HG03095 (cell line): ENCODE measurements at regions not wholly inside any gene's neighbourhood (a gene's known extent, or its start where the extent isn't known, plus 50 kb on each side); places are given as distances from the start of the nearest gene placed in this dataset.
"Not testable (repeated sequence)": the region's sequence is repeated elsewhere in the genome, so short reads cannot be mapped to it uniquely, and the experiment has no call there.

Source experiments
- ATAC-seq: cut with Tn5 transposase; IDR thresholded peaks from one replicate; pipeline ENCODE4 v1.9.1; 2021; ENCODE audit warnings: moderate library complexity; ENCODE audit not compliant: unreplicated experiment

DNA sequence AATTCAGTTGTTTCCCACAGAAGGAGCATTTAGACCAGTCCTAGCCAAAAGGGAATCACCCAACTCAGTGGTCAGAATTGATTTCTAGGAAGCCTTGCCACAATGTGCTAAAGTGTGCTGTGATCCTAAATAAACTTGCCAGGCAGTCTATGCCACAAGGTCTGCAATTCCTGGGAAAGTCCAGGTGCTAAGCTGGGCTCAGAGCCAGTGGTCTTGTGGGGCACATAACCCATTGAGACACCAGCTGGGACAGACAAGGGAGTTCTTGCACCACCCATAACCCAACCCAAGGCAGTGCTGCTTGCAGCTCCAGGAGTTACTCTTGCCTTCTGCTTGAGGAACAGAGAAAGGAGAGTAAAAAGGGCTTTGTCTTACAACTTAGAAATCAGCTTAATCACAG, 489.5 kb upstream of the SPRY2 start:
- ATAC-seq: no peak

DNA sequence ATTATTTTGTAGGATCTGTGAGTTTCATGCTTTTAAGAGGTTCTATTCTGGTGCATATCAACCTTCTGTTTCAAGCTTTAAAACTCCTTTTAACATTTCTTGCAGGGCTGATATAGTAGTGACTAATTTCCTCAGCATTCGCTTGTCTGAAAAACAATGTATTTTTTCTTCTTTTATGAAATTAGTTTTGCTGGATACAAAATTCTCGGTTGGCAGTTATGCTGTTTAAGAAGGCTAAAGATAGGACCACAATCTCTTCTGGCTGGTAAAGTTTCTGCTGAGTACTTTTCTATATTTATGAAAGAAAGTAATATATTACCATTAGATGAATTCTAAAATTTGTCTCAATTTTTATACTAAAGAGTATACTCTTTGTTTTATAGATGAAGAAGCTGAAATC, 487.8 kb upstream of the SPRY2 start:
- ATAC-seq: no peak

DNA sequence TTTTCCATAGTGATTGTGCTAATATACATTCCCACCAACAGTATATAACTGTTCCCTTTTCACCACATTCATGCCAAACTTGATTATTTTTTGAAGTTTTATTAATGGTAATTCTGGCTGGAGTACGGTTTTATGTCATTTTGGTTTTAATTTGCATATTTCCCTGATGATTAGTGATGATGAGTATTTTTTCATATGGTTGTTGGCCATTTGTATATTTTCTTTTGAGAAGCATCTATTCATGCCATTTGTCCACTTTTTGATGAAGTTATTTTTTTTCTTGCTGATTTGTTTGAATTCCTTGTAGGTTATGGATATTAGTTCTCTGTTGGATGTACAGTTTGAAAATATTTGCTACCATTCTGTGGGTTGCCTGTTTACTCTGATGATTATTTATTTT, 484.4 kb upstream of the SPRY2 start:
- ATAC-seq: no peak

DNA sequence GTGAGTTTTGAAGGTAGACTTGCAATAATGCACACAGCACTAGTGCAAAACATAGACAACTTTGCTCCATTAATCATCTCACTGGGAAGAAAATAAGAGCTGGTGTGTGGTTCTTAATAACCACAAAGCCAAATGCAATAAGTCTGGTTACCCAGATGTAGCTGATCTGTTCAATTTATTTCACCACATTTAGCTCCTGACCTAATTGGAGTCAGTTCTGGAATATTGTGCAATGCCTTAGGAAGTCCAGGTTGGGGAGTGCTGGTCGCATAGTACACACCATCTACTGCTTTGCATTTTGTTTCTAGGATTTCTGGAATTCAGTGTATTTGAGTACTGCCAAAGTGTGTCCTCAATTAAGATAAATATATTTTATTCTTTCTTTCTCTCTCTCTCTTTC, 483.3 kb upstream of the SPRY2 start:
- no peak for ATAC-seq

DNA sequence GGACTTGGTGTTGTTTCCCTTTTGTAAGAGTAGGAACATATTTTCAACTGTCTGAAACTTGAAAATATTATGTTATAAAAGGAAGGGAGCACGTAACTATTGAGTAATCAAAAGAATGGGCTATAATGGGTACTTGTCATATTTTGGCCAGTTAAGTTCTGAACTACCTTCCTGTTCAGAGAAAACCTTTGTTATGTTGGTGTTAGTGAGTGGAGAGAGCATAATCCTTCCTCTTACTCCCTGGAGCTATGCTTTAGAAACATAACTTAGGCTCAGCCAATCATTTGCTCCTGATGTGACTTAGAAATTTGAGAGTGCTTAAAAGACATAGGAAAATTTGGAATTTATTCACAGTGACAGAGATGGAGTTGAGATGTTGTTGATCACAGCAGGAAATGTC, 482.5 kb upstream of the SPRY2 start:
- ATAC-seq: no peak

DNA sequence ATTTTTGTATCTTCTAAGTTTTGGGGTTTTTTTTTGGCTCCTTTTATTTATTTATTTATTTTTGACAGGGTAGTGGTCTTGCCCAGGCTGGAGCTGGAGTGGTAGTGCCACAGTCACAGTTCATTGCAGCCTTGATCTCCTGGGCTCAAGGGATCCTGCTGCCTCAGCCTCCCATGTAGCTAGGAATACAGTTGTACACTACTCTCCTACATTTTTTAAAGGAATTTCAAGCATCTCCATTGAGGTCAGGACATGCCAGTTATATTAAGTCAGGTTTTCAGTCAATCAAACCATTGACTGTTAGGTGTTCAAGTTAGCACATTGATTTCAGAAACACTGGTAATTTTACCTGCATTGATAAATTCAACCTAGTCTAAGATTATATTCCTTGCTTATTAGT, 480.5 kb upstream of the SPRY2 start:
- ATAC-seq: no peak

DNA sequence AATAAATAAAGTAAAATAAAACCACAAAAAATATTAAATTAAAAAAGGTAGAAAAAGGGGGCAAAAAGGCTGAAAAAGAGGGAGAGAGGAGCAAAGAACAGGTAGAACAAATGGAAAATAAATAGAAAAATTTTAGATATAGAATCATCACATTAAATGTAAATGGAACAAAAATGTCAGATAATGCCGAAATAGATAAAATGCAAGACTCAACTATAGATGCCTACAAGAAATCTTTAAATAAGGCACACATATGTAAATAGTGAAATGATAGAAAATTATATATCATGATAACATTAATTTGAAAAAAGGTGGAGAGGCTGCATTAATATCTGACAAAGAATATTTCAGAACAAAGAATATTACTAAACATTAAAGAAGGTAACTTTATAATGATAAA, 477.1 kb upstream of the SPRY2 start:
- ATAC-seq: no peak

DNA sequence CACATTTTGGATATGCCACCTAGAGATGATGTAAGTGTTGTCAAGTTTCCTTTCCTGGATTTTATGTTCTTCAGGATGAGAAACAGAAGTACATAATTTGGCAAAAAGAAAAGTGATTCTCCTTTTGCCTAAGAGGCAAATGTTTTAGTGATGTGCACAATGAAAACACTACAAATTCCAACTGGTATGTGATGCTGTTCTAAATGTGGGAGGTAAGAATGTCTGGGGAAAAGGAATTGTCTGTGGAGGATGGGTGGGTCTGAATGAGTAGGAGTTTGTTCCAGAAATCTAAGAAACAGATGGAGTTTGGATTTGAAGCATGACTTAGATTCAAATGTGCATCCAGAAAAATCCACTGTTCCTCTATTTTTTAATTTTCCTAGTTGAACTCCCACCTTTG, 473.6 kb upstream of the SPRY2 start:
- no peak for ATAC-seq

DNA sequence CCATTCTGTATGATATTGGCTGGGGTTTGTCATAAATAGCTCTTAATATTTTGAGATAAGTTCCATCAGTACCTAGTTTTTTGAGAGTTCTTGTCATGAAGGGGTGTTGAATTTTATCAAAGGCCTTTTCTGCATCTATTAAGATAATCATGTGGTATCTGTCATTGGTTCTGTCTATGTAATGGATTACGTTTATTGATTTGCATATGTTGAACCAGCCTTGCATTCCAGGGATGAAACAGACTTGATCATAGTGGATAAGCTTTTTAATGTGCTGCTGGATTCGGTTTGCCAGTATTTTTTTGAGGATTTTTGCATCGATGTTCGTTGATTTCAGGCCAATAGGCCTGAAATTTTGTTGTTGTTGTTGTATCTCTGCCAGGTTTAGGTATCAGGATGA, 469.4 kb upstream of the SPRY2 start:
- not testable (repeated sequence) for ATAC-seq

DNA sequence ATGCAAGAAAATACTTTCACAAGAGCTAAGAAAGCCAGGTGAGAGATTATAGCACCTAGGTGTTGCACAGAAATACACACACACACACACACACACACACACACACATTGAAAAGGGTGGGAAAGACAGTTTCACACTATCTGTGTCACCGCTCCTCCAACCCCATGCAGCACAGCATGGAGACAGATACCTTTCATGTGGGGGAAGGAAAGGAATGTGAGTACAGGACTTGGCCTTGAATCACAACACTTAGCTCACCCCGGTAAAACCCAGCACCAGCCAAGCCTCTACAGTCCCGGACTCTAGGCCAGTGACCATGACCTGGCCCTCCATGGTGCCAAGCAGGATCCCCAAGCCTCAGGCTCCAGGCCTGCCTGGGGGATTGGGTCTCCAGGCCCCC, 462.0 kb upstream of the SPRY2 start:
- no peak for ATAC-seq

DNA sequence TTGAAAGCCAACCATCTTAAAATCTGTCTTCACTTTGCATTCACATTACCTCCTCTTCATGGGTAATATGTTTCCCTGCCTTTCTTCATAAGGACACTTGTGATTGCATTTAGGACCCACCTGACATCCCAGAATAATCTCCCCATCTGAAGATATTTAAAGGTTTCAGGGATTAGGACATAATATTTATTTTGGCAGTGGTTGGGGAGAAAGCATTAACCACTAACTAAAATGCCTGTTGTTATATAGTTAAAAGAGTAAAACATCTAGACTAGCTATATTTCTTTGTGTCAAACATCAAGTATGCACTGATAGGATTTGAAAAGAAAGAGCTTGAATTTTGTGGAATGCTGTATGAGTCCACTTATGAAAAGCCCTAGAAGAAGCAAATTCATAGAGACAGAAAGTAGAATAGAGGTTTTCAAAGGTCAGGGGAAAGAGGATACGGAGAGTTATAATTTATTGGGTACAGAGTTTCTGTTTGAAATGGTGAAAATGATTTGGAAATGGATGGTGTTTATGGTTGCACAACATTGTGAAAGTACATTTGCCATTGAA, 457.7 kb upstream of the SPRY2 start:
- no peak for ATAC-seq

DNA sequence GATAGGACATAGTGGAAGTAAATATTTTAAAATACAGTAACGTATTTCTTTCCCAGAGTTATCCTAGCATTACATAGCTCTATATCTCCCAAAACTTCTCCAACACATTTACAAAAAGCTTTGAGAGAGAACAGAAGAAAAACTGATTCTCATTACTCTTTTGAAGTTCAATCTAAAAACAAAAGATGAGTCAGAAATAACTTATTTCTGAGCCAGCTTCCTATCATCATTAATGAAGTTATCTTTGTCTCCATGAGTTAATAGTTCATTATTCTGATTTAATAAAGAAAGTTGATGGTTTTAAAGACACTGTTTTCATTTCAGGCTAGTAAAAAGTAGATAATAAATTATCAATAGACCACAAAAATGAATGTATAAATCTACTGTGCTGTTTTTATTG, 446.7 kb upstream of the SPRY2 start:
- no peak for ATAC-seq

DNA sequence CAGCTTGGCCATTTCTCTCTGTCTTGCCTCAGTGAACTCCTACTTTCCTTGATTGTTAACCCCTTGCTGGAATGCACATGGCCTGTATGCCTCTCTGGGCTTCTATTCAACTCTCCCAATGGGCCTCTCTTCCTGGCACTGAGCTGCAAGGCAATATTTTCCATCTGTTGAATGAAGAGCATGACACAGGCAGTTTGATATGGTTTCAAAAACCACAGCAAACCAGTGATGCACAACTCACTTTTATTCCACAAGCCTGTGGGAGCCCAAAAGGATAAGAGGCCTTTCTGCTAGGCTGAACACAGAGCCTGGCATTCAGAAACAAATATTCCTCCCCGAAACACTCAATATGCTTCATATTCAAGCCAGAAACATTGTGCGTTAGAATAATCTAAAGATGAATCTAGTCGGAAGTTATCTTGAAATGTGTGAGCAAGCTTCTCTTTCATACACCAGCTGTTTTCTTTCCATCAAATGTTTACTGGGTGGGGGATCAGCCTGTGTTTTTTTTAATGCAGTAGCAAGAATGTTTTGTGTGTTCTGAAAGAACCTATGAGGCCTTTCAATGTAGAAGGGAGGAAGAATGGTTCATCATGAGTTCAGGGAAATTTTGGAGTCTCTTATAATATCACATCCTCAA, 443.1 kb upstream of the SPRY2 start:
- no peak for ATAC-seq

DNA sequence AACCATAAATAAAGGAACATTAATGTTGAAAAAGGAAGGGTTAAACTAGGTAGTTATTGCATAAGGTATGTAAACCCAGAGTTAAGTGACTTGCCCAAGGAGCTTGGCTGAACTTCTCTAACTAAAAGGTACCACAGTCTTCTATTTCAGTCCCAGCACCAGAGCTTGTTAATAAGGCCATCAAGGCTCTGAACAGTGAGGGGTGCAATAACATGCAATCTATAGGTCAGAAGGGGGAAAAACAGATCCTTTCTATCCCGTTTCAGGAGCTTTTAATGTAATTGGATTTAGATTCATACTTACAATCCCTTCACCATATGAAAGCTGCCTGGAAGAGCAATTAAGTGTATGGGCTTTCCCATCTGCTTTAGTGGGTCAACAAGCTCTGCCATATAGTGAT, 441.5 kb upstream of the SPRY2 start:
- no peak for ATAC-seq

DNA sequence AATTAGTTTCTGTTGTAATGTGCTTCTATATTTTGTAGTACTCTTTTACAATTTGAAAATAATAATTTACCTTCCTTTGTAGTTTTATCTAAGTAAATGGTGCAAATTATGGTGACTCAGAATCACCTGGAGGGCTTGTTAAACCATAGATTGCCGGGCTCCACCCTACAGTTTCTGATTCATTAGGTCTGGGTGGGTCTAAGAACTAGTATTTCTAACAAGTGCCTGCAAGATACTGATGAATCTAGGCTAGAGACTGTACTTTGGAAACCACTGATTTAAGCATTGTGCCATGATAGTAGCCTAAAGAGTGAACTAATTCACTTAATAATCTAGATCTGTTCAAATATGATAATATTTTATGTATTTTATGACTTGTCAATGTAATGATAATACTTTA, 437.4 kb upstream of the SPRY2 start:
- no peak for ATAC-seq

DNA sequence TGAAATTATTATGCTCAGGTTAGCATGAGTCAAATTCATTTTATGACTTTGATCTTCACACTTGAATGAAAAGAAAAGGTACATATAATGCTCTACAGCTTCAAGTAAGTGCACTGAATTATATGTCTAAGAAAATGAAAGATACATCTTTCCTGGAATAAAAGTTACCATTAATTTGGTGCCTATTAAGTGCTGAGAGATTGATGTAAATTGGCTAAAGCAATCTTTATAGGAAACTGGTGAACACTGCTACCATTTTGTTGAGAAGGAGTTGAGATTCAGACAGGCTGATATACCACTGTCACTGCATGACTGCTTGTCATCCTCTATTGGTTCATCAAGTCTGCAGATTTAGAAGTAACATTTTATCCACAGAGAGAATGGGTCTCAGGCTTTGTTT, 416.8 kb upstream of the SPRY2 start:
- ATAC-seq: no peak

DNA sequence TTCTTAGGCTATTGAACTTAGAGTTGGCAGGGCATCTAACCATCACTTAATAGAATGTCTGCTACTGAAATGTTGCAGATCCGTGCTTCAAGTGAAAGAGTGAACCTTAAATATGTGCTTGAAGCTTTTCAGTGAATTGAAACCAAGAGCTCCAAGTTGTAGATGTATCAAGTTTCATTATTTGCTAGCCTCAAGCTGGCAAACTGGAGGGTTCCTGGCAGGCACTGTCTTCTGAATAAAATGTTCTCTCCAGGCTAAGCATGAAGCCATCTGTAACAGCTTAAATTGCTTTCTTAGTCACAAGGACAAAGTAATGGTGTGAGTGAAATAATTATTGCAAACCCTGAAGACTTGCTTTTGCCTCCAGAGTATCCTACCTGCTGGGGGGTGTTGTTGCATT, 415.0 kb upstream of the SPRY2 start:
- ATAC-seq: no peak

DNA sequence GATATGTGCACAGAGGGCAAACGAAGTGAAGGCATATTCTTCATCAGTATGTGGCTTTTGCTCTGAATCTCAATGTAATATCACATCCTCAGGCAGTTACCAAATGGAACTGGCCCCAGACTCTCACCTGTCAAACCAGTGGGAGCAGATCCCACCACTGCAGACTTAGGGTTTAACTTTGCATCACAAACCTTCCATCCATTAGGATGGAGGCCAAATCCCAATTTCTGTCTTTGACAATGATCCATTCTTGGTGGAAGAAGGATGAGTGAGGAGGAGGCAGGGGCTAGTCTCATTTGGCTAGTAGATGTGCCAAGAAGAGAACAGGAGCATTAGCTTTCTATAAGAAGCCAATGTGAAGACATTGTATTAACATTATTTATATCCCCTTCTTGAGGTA, 413.5 kb upstream of the SPRY2 start:
- ATAC-seq: no peak

DNA sequence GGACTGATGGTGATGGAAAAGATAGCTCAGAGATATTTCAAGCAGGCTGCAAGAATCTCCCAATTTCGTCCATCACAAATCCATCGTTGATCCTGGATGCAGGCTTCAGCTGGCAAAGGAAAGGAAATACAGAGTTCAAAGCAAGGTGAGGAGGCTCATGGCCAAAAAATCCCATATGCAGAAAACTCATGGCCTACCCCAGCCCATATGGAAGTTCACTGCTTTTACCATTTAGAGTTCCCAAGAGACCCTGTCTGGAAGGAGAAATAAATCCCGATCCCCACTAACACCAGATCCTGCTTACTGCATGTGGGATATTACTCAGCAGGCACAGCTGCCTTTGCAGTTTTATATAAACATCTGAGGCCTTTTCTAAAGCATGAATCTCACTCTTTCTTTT, 412.9 kb upstream of the SPRY2 start:
- ATAC-seq: no peak

DNA sequence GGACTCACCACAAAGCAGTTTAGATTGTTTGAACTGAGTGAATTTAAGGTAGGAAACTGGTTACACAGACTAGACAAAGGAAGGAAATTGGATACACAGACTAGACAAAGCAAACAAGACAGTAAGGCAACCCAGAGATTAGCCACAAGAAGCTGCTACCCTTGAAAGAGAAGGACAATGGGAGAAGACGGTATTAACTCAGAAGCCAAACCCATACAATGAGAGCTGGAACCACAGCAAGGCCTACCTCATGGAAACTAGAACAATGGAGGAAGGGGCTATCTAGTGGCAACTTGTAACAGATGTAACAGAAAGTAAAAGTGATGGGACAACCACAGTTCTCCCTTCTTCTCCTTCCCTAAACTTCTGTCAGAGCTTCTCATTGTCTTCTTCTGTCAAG, 410.9 kb upstream of the SPRY2 start:
- ATAC-seq: no peak

DNA sequence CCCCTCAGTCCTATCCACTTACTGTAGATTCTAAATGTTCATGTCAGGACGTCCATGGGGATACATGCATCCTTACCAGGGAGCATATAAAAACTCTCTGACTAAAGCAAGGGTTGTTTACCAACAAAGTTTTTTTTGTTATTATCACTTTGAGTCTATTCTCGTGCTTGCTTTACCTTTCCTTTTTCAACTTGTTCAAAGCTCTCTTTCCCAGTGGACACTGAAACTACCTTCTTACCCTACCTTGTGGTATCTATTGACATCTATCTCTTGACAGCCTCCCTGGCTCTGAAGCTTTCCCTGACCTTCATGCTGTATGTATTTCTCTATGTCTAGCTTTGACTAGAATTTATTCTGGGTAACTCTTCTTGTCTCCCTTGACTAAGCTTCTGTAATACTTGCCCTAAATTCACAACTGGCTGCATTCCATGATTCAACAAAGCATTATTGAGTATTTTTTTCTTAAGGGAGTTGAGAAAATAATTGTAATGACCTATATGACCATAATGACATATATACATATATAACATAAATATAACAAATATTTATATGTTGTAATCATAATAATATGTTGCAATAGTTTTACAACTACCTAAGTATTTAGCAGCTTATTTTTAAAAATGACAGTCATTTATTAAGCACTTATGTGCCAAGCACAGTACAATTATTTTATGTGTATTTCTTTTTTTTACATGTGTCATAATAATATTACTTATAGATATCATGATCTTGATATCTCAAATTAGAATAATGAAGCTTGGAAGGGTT, 403.4 kb upstream of the SPRY2 start:
- ATAC-seq: no peak

DNA sequence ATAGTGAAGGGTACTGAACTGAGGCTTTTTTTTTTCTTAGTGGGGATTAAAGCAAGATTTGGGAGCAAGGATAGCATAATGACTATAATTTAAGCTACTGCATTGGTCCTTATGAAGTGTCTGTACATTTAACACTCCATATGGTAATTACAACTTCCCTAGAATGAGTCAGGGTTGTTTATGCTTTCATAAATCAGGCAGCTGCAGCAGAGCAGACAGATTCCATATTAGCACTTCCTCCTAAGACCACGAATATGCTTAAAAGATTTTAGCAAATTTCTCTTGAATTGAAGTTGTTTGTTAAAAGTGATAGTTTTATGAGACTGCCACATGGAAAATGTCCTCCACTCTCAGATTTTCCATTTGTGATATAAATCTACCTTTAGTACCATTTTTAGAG, 401.1 kb upstream of the SPRY2 start:
- ATAC-seq: no peak

DNA sequence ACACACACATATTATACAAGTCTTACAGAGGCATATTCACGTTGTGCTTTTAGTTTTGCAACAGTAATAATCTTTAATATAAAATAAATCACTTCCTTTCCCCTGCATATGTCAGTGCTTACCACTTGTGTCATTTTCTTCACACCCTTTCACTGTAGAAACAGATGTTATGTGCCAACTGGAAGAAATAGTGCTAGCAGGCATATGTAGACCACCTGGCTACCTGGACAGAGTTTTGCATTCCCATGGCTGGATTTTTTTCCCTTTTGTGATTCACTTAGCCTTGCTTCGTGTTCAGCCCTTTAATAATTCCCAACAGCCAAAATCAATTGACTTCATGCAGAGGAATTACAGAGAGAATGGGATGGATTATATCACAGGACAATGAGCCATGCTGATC, 399.1 kb upstream of the SPRY2 start:
- ATAC-seq: no peak
